ENCODE measurements at regions not wholly inside any gene's neighbourhood (a gene's known extent, or its start where the extent isn't known, plus 50 kb on each side); places are given as distances from the start of the nearest gene placed in this dataset.

DNA sequence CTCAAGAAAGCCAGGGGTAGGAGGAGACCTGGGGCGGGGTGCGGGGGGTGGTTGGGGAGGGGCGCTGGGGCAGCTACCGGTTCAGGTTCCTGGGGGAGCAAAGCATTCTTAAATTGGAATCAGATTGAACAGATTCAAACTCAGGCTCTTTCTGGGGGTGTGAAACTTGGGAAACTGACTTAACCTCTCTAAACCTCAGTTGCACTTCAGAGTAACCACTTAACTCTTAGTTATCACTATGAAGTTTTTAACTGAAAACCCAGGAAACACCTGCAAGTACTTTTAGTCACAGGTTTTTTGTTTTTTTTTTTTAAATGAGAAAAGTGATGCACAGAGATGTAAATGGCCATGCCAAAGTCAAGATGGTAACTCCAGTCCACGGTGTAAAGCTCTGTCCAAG lies 72.0 kb downstream of the RCN1 start:
- TF ChIP-seq POLR2A (IDR thresholded peaks at IDR 0.05) (no peak), CTCF (IDR thresholded peaks at IDR 0.05) (no peak), POLR2AphosphoS5 (IDR thresholded peaks at IDR 0.05; ENCODE audit: insufficient read depth in 1 of 2, low read depth in 1 of 2) (no peak)
